ENCODE measurements at regions not wholly inside any gene's neighbourhood (a gene's known extent, or its start where the extent isn't known, plus 50 kb on each side); places are given as distances from the start of the nearest gene placed in this dataset.

DNA sequence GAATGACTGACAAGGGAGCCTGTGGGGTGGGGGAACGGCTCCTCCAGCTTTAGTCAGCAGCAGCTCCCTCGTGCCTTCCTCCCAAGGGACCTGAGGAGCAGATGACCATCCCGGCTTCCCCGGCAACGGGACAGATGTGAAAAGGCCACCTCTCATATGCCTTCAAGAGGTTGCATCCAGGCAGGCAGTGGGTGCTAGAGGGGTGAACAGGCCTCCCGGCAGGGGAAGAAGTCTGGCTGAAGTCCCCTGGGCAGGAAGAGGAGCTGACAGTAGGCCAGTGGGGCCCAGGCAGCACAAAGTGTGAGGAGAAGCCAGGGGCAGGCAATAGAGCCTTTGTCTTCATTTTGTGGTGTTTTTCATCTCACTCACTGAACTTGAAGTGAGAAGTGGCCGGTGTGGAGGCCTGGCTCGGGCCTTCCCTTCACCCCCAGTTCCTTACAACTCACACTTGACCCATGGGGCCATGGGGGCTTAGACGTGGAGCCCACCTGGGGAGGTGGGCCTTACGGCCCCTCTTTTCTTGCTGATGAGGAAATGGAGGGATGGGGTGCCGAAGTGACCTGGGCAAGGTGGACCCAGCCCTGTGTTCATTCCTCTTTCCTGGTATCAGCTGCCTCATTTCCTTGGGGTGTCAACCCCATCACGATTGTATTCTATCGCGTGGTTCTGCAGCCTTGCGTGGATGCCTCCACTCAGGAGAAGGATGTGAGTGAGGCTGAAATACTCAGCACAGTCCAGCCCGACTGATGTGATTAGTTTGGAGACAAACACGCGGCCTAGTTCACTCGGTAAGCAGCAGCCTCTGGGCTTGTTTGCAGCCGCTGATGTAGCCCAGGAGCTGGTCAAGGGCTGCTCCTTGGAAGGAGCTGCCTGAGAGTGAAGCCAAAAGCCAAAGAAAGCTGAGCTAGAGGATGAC lies 115.5 kb upstream of the ALDH1A3 start:
- Histone ChIP-seq H3K4me3 (ENCODE audit: low read length) (no peak overlapping the region), H3K36me3 (ENCODE audit: control insufficient read depth in 2 of 3, insufficient read depth in 3 of 3, low read length in 3 of 3) (no peaks in the 10 kb centered on the region), H3K4me1 (ENCODE audit: control insufficient read depth in 2 of 2, insufficient read depth in 2 of 2, low read length in 2 of 2) (no peaks in the 10 kb centered on the region), H3K27me3 (ENCODE audit: control insufficient read depth in 2 of 2, insufficient read depth in 2 of 2, low read length in 2 of 2) (peaks cover 0 to 2% of the 10 kb centered on the region in 2 donors), H3K9me3 (ENCODE audit: control insufficient read depth in 2 of 3, low read length in 3 of 3) (no peaks in the 10 kb centered on the region), H3K27ac (ENCODE audit: low read depth, low read length) (no peak overlapping the region)
- H3K4me3 Mint-ChIP-seq: no peak overlapping the region
- ATAC-seq: no peak
- intact Hi-C loops (cut with micrococcal nuclease): no loop called here
- ChIA-PET CTCF (no interaction called here), POLR2A (no interaction called here)
- no peak for DNase-seq
- no peaks in the 10 kb centered on the region for H3K36me3 Mint-ChIP-seq
- peaks cover 9 to 29% (median 17%) of the 10 kb centered on the region in 5 donors for H3K27me3 Mint-ChIP-seq
- H3K27ac Mint-ChIP-seq: no peak overlapping the region
- peaks cover 0 to 3% (median 0%) of the 10 kb centered on the region in 11 donors for H3K9me3 Mint-ChIP-seq
- H3K4me1 Mint-ChIP-seq: peaks cover 0 to 7% (median 0%) of the 10 kb centered on the region in 7 donors

- DNase-seq (peak in 1 of 9 donors; percentile 8), ATAC-seq (no peak)
- Mint-ChIP-seq H3K36me3 (no peaks in the 10 kb centered on the region), H3K4me1 (peaks cover 0 to 3% (median 0%) of the 10 kb centered on the region in 7 donors), H3K4me3 (no peak overlapping the region), H3K27ac (no peak overlapping the region), H3K27me3 (peaks cover under 1 to 20% (median 9%) of the 10 kb centered on the region in 5 donors), H3K9me3 (no peaks in the 10 kb centered on the region)
- Histone ChIP-seq H3K27ac (ENCODE audit: low read depth, low read length) (no peak overlapping the region), H3K4me1 (ENCODE audit: control insufficient read depth in 2 of 2, insufficient read depth in 2 of 2, low read length in 2 of 2) (no peaks in the 10 kb centered on the region), H3K27me3 (ENCODE audit: control insufficient read depth in 2 of 2, insufficient read depth in 2 of 2, low read length in 2 of 2) (no peaks in the 10 kb centered on the region), H3K4me3 (ENCODE audit: low read length) (no peak overlapping the region), H3K36me3 (ENCODE audit: control insufficient read depth in 2 of 3, insufficient read depth in 3 of 3, low read length in 3 of 3) (no peaks in the 10 kb centered on the region), H3K9me3 (ENCODE audit: control insufficient read depth in 2 of 3, low read length in 3 of 3) (no peaks in the 10 kb centered on the region)
- intact Hi-C loops (cut with micrococcal nuclease): no loop called here
- ChIA-PET CTCF (no interaction called here), POLR2A (no interaction called here)
These were observed 114.7 kb upstream of the ALDH1A3 start for GRCh38 chr15:100764778-100765466.

- Mint-ChIP-seq H3K4me3 (no peak overlapping the region), H3K27me3 (peaks cover 0 to 15% (median 2%) of the 10 kb centered on the region in 5 donors), H3K9me3 (no peaks in the 10 kb centered on the region), H3K36me3 (no peaks in the 10 kb centered on the region), H3K27ac (no peak overlapping the region), H3K4me1 (peaks cover 0 to 3% (median 0%) of the 10 kb centered on the region in 7 donors)
- no peak overlapping the region for H3K27ac ChIP-seq (ENCODE audit: low read depth, low read length)
- CTCF ChIA-PET: no interaction called here
- H3K27me3 ChIP-seq (ENCODE audit: control insufficient read depth in 2 of 2, insufficient read depth in 2 of 2, low read length in 2 of 2): no peaks in the 10 kb centered on the region
- no peak overlapping the region for H3K4me3 ChIP-seq (ENCODE audit: low read length)
- POLR2A ChIA-PET: no interaction called here
- H3K4me1 ChIP-seq (ENCODE audit: control insufficient read depth in 2 of 2, insufficient read depth in 2 of 2, low read length in 2 of 2): no peaks in the 10 kb centered on the region
- peak; percentile 19 for ATAC-seq
- intact Hi-C loops (cut with micrococcal nuclease): no loop called here
- DNase-seq: peak in 1 of 9 donors; percentile 10
- H3K36me3 ChIP-seq (ENCODE audit: control insufficient read depth in 2 of 3, insufficient read depth in 3 of 3, low read length in 3 of 3): no peaks in the 10 kb centered on the region
- no peaks in the 10 kb centered on the region for H3K9me3 ChIP-seq (ENCODE audit: control insufficient read depth in 2 of 3, low read length in 3 of 3)
These were observed 114.0 kb upstream of the ALDH1A3 start for GRCh38 chr15:100765467-100766241.

DNA sequence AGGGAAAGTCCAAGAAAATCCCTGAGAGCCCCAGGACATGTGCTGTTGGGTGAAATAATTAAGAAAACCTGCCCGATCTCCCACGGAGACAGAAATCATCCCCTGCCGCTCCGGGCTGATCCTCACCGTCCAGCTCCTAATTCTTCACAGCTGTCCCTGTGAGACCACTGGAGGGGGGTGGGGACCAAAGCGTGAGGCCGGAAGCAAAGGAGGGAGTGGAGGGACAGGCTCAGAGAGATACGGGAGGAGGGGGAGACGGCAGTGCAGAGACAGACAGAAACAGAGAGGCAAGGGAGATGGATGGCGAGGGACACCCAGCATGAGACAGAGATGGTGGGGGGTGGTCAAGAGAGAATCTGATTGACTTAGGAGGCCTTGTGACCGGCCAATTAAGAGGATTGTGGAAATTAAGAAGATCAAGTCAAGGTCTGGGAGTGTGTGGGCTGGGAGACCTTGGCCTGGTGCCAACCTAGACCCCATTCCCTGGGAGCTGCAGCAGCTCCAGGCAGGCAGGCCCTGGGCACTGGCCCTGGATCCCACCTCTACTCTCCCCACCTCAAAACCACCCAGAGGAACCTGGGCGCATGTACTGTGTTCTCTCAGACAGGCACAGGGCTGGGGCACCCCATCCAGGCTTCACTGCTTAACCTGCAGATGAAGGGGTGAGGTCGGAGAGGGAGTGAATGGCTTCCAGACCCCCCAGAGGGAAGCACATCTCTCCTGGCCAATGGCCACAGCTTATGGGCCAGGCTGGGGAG lies 113.2 kb upstream of the ALDH1A3 start:
- CTCF ChIA-PET: no interaction called here

DNA sequence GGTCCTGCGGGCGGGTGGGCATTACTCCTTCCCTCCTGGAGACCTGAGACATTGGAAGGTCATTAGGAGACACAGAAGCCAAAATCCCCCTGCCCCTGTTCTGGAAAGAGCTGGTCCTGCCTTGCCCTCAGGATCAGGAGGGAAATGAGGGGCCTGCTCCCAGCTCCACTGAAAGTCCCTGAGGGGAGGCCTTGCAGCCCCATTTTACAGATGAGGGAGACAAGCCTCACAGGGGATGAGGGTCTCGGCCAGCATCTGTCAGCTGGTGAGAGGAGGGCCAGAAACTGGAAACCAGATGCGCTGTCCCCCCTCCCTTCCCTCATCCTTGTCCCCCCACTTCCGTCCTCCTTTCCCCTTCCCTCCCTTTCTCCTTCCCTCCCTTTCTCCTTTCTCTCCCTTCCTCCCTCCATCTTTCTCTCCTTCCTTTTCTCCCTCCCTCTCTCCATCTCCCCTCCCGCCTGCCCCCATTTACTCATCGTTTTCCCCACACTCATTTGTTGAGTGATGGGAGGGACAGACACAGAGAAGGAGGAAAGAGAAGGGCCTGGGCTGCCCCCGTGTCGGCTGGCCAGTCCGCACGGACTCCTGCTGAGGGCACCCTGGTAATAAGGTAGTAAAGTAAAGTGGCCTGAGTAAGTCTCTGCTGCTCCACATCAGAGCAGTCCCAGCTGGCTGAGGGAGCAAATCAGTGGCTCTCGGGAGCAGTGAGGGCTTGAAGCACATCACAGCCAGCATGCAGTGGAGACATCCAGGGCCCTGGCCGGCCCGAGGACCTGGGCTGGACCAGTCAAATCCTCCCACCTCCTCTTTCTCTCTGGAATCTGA lies 112.4 kb upstream of the ALDH1A3 start:
- ChIA-PET POLR2A (no interaction called here), CTCF (no interaction called here)
- H3K9me3 Mint-ChIP-seq: no peaks in the 10 kb centered on the region
- DNase-seq: peak in 1 of 9 donors; percentile 7
- intact Hi-C loops (cut with micrococcal nuclease): no loop called here
- Histone ChIP-seq H3K4me3 (ENCODE audit: low read length) (no peak overlapping the region), H3K27me3 (ENCODE audit: control insufficient read depth in 2 of 2, insufficient read depth in 2 of 2, low read length in 2 of 2) (no peaks in the 10 kb centered on the region), H3K9me3 (ENCODE audit: control insufficient read depth in 2 of 3, low read length in 3 of 3) (no peaks in the 10 kb centered on the region), H3K27ac (ENCODE audit: low read depth, low read length) (no peak overlapping the region), H3K36me3 (ENCODE audit: control insufficient read depth in 2 of 3, insufficient read depth in 3 of 3, low read length in 3 of 3) (no peaks in the 10 kb centered on the region), H3K4me1 (ENCODE audit: control insufficient read depth in 2 of 2, insufficient read depth in 2 of 2, low read length in 2 of 2) (no peaks in the 10 kb centered on the region)
- peaks cover 0 to 2% (median 0%) of the 10 kb centered on the region in 7 donors for H3K4me1 Mint-ChIP-seq
- no peak for ATAC-seq
- no peak overlapping the region for H3K27ac Mint-ChIP-seq
- peaks cover 0 to 11% (median 0%) of the 10 kb centered on the region in 5 donors for H3K27me3 Mint-ChIP-seq
- no peaks in the 10 kb centered on the region for H3K36me3 Mint-ChIP-seq
- no peak overlapping the region for H3K4me3 Mint-ChIP-seq

More for the DNA sequence above, 113.2 kb upstream of the ALDH1A3 start:
- no peak overlapping the region for H3K4me3 ChIP-seq (ENCODE audit: low read length)
- no peak overlapping the region for H3K27ac ChIP-seq (ENCODE audit: low read depth, low read length)
- Mint-ChIP-seq H3K36me3 (no peaks in the 10 kb centered on the region), H3K27me3 (peaks cover 0 to 15% (median 0%) of the 10 kb centered on the region in 5 donors), H3K9me3 (no peaks in the 10 kb centered on the region), H3K4me3 (no peak overlapping the region), H3K27ac (no peak overlapping the region), H3K4me1 (peaks cover 0 to 3% (median 0%) of the 10 kb centered on the region in 7 donors)
- no peaks in the 10 kb centered on the region for H3K27me3 ChIP-seq (ENCODE audit: control insufficient read depth in 2 of 2, insufficient read depth in 2 of 2, low read length in 2 of 2)
- H3K36me3 ChIP-seq (ENCODE audit: control insufficient read depth in 2 of 3, insufficient read depth in 3 of 3, low read length in 3 of 3): no peaks in the 10 kb centered on the region
- no peaks in the 10 kb centered on the region for H3K4me1 ChIP-seq (ENCODE audit: control insufficient read depth in 2 of 2, insufficient read depth in 2 of 2, low read length in 2 of 2)
- DNase-seq: peak in 1 of 9 donors; percentile 13
- POLR2A ChIA-PET: no interaction called here
- no peak for ATAC-seq
- intact Hi-C loops (cut with micrococcal nuclease): no loop called here
- no peaks in the 10 kb centered on the region for H3K9me3 ChIP-seq (ENCODE audit: control insufficient read depth in 2 of 3, low read length in 3 of 3)

Data from naive thymus-derived CD4-positive, alpha-beta T cell (primary cell).